ENCODE measurements at regions not wholly inside any gene's neighbourhood (a gene's known extent, or its start where the extent isn't known, plus 50 kb on each side); places are given as distances from the start of the nearest gene placed in this dataset.

GRCh38 chr9:1369297-1369696, 319.1 kb downstream of the DMRT2 start:
- no peak for TF ChIP-seq ZNF274 (IDR thresholded peaks at IDR 0.05; ENCODE audit: low read depth, low read length)
- no peak for TF ChIP-seq YY1 (IDR thresholded peaks at IDR 0.05; ENCODE audit: insufficient read depth, insufficient read length)
- TF ChIP-seq SUZ12 (IDR thresholded peaks at IDR 0.05; ENCODE audit: extremely low read depth, insufficient read depth, insufficient read length), result no peak

Measured in NT2/D1 (cell line).